ENCODE measurements at regions not wholly inside any gene's neighbourhood (a gene's known extent, or its start where the extent isn't known, plus 50 kb on each side); places are given as distances from the start of the nearest gene placed in this dataset.

DNA sequence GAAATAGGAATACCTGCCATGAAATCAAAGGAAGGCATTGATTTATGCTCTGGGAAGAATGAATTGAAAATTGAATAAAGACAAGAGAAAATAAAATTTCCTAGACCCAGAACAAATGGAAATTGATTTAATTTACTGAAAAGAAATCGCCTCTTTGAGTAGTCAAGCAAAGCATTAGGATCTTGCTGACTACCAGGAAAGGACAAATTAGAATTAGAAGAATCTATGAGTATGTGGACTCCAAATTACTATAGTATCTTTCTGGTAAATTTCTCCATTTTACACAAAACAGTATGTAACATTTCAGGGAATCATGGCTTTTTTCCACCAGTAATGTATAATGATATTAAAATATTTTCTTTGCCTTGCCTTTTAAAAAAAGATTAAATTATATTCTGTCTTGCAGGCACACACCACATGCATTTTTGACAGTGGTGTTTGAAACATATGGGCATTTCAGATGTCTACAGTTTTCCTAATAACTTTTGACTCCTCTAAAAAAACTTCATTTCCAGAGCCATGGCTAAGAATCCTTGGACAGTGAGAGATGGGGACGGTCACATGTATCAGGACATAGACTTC, 768.7 kb upstream of the NRSN1 start:
- WGBS, 2 donors, result 42 to 45% methylated on average over 2 of the region's 2 CpGs
- intact Hi-C loops (cut with DNase I), result no loop called here

DNA sequence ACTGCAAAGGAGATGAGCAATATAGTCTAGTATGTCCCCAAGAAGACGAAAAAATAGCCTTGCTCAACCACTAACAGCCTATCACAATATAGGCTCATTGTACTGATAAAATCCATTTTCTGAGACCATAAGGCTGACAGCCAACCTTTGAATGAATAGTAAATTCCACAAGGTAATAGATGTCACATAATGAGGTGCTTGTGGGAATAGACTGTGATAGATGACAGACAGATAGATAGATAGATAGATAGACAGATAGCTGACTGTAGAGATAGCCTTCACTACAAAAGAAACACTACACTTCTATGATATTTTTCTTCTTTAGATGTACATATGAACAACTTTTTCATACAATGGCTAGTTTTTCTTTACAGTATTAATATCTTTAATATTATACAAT, 760.3 kb upstream of the NRSN1 start:
- H3K27me3 ChIP-seq, result no peaks in the 10 kb centered on the region
- no peaks in the 10 kb centered on the region for H3K9me3 ChIP-seq
- TF ChIP-seq POLR2A (IDR thresholded peaks at IDR 0.05), result no peak
- TF ChIP-seq, protein P1, sequence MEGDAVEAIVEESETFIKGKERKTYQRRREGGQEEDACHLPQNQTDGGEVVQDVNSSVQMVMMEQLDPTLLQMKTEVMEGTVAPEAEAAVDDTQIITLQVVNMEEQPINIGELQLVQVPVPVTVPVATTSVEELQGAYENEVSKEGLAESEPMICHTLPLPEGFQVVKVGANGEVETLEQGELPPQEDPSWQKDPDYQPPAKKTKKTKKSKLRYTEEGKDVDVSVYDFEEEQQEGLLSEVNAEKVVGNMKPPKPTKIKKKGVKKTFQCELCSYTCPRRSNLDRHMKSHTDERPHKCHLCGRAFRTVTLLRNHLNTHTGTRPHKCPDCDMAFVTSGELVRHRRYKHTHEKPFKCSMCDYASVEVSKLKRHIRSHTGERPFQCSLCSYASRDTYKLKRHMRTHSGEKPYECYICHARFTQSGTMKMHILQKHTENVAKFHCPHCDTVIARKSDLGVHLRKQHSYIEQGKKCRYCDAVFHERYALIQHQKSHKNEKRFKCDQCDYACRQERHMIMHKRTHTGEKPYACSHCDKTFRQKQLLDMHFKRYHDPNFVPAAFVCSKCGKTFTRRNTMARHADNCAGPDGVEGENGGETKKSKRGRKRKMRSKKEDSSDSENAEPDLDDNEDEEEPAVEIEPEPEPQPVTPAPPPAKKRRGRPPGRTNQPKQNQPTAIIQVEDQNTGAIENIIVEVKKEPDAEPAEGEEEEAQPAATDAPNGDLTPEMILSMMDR (IDR thresholded peaks at IDR 0.05), result no peak
- DNase-seq, result no peak
- intact Hi-C loops (cut with DNase I), result no loop called here
- H3K36me3 ChIP-seq, result no peaks in the 10 kb centered on the region
- 88 to 90% methylated on average over 1 of the region's 1 CpG for WGBS, 2 donors
- H3K27ac ChIP-seq, result no peak overlapping the region
- no peaks in the 10 kb centered on the region for H3K4me1 ChIP-seq
- H3K4me3 ChIP-seq (replicated peaks in 1 of 3), result no peak overlapping the region

More for the DNA sequence above, 768.7 kb upstream of the NRSN1 start:
- no peak for DNase-seq
- Histone ChIP-seq H3K36me3 (no peaks in the 10 kb centered on the region), H3K27me3 (no peaks in the 10 kb centered on the region), H3K27ac (no peak overlapping the region), H3K4me3 (replicated peaks in 1 of 3) (no peak overlapping the region), H3K4me1 (no peaks in the 10 kb centered on the region), H3K9me3 (no peaks in the 10 kb centered on the region)
- TF ChIP-seq, protein P1 (IDR thresholded peaks at IDR 0.05), result no peak
- no peak for TF ChIP-seq POLR2A (IDR thresholded peaks at IDR 0.05)

DNA sequence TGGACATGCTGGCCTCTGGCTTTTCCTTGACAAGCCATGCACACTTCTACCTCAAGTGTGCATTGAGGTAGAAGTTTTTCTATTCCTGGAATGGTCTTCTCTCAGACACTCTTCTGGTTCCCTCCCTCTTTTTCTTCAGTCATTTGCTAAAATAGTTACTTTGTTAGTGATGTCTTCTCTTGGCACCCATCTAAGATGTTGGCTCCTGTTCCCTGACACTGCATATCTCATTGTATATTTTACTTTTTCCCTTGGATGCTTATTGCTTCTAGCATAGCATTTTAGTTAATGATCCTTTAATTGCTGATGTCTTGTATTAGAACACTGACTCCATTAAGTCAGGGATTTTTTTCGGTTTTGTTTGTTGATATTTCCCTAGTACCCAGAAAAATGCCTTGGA, 758.7 kb upstream of the NRSN1 start:
- intact Hi-C loops (cut with DNase I), result no loop called here
- DNase-seq, result no peak
- Histone ChIP-seq H3K4me1 (no peaks in the 10 kb centered on the region), H3K27me3 (no peaks in the 10 kb centered on the region), H3K36me3 (no peaks in the 10 kb centered on the region), H3K4me3 (replicated peaks in 1 of 3) (no peak overlapping the region), H3K27ac (no peak overlapping the region), H3K9me3 (no peaks in the 10 kb centered on the region)
- WGBS, 2 donors, result 90 to 94% methylated on average over 1 of the region's 1 CpG
- no peak for TF ChIP-seq POLR2A (IDR thresholded peaks at IDR 0.05)
- TF ChIP-seq, protein P1 (IDR thresholded peaks at IDR 0.05), result no peak

DNA sequence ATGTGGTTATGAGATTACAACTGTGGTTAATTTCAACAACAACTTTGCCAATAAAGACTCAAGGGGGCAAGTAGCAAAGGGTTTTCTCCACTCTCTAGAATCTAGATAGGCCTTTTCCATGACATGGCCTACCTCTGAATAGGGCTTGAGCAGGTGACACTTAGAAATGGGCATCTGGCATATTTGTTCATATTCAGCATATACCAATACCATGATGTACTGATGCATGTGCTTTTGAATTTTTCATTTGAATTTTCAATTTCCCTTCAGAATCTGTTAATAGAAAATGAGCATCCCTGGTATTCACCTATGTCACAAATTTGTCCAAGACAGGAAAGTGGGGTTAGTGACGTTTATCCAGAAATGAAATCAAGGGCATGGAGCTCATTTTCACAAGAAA, 757.5 kb upstream of the NRSN1 start:
- no peak for TF ChIP-seq POLR2A (IDR thresholded peaks at IDR 0.05)
- TF ChIP-seq, protein P1 (IDR thresholded peaks at IDR 0.05), result no peak
- no peaks in the 10 kb centered on the region for H3K9me3 ChIP-seq
- intact Hi-C loops (cut with DNase I), result no loop called here
- H3K4me3 ChIP-seq (replicated peaks in 1 of 3), result no peak overlapping the region
- no peaks in the 10 kb centered on the region for H3K27me3 ChIP-seq
- DNase-seq, result no peak
- no peak overlapping the region for H3K27ac ChIP-seq
- H3K36me3 ChIP-seq, result no peaks in the 10 kb centered on the region
- 93 to 96% methylated on average over 1 of the region's 1 CpG for WGBS, 2 donors
- H3K4me1 ChIP-seq, result no peaks in the 10 kb centered on the region

DNA sequence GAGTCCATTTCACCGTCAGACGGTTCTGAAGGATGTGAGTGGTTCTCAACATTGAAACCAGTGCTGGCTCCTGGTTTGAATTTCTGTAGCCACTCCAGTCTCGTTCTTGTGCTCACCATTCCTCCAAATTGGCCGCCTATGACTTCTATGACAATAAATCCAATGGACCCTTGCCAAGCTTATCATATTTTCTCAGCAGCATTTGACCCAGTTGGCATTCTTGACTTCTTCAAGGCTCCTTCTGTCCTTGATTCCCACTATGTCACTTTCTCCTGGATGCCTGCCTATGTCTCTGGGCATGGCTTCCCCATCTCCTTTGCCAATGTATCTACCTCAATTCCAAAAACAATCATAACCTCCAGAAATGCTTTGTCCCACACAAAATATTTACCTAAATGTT, 756.0 kb upstream of the NRSN1 start:
- H3K36me3 ChIP-seq, result no peaks in the 10 kb centered on the region
- WGBS, 2 donors, result 81 to 91% methylated on average over 4 of the region's 4 CpGs
- H3K4me1 ChIP-seq, result no peaks in the 10 kb centered on the region
- no peak for DNase-seq
- no peak overlapping the region for H3K27ac ChIP-seq
- no peak overlapping the region for H3K4me3 ChIP-seq (replicated peaks in 1 of 3)
- H3K27me3 ChIP-seq, result no peaks in the 10 kb centered on the region
- TF ChIP-seq POLR2A (IDR thresholded peaks at IDR 0.05), result no peak
- TF ChIP-seq, protein P1 (IDR thresholded peaks at IDR 0.05), result no peak
- intact Hi-C loops (cut with DNase I), result no loop called here
- H3K9me3 ChIP-seq, result no peaks in the 10 kb centered on the region

All from thyroid gland (tissue), 4 donors.